Gastrocnemius medialis (tissue), 4 donors: ENCODE measurements at regions not wholly inside any gene's neighbourhood (a gene's known extent, or its start where the extent isn't known, plus 50 kb on each side); places are given as distances from the start of the nearest gene placed in this dataset.

Source experiments
- POLR2A ChIP-seq, 2 donors: fragments of 450-650 bp; IDR thresholded peaks; one replicate each; pipeline ENCODE4 v1.6.1; 2017; ENCODE audit warnings: antibody characterized with exemption in 2 of 2, mild to moderate bottlenecking in 2 of 2, moderate library complexity in 2 of 2
- TF ChIP-seq, protein P1 (sequence below), 5 experiments: fragments of 450-650 bp in 3 of 5; fragments of 200-600 bp in 2 of 5; sonication (generic) in 2 of 5; IDR thresholded peaks in 4 of 5; conservative IDR thresholded peaks in 1 of 5; 1 replicate in 4 of 5; 2 replicates in 1 of 5; pipeline ENCODE4 v1.5.1; 2016 to 2019; ENCODE audit warnings: antibody characterized with exemption in 5 of 5, mild to moderate bottlenecking in 3 of 5, moderate library complexity in 3 of 5

DNA sequence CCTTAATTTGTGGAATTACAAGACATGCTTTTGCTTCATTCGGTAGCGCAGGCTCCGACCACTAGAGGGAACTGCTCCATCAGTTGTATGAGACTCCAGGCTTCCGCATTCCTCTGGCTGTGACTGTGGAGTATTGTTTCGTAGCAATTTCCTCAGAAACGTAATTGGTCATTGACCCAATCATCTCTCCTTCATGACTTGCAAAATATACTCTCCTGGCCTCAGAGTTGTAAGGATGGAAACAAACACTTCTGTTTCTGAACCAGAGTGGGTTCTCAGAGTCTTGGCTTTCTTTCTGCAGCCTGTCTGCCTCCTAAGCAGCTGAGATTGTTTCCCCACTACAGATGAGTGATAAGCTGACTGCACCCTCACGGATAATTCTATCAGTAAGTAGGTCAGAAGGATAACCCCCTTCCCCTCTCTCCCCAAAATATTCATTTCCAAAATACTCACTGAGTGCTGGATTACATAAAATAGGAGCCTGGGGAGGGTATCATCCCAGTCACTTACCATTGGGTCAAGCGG, 146.8 kb upstream of the ZC3H12C start:
- TF ChIP-seq, protein P1, sequence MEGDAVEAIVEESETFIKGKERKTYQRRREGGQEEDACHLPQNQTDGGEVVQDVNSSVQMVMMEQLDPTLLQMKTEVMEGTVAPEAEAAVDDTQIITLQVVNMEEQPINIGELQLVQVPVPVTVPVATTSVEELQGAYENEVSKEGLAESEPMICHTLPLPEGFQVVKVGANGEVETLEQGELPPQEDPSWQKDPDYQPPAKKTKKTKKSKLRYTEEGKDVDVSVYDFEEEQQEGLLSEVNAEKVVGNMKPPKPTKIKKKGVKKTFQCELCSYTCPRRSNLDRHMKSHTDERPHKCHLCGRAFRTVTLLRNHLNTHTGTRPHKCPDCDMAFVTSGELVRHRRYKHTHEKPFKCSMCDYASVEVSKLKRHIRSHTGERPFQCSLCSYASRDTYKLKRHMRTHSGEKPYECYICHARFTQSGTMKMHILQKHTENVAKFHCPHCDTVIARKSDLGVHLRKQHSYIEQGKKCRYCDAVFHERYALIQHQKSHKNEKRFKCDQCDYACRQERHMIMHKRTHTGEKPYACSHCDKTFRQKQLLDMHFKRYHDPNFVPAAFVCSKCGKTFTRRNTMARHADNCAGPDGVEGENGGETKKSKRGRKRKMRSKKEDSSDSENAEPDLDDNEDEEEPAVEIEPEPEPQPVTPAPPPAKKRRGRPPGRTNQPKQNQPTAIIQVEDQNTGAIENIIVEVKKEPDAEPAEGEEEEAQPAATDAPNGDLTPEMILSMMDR (IDR thresholded peaks at IDR 0.05 in 4 of 5, conservative IDR thresholded peaks at IDR 0.05 in 1 of 5): peak; percentile 83 to 93 (median 87)
- TF ChIP-seq POLR2A (IDR thresholded peaks at IDR 0.05): peak in 1 of 2 donors; percentile 17
